HEK293T (cell line): ENCODE measurements at regions not wholly inside any gene's neighbourhood (a gene's known extent, or its start where the extent isn't known, plus 50 kb on each side); places are given as distances from the start of the nearest gene placed in this dataset.

Experiments
- BHLHE40 ChIP-seq: fragments of 450-650 bp; IDR thresholded peaks from 2 replicates; pipeline ENCODE4 v1.6.1; 2016; ENCODE audit warnings: mild to moderate bottlenecking, moderate library complexity, borderline replicate concordance
- FOXA1 ChIP-seq: fragments of 450-650 bp; IDR thresholded peaks from 2 replicates; pipeline ENCODE4 v1.6.1; 2016; ENCODE audit warnings: mild to moderate bottlenecking
- FOXM1 ChIP-seq: fragments of 450-650 bp; IDR thresholded peaks from 2 replicates; pipeline ENCODE4 v1.6.1; 2017; ENCODE audit warnings: mild to moderate bottlenecking, borderline replicate concordance
- NFRKB ChIP-seq: fragments of 450-650 bp; IDR thresholded peaks from 2 replicates; pipeline ENCODE4 v1.6.1; 2016; ENCODE audit warnings: mild to moderate bottlenecking, moderate library complexity
- SP1 ChIP-seq: fragments of 450-650 bp; IDR thresholded peaks from 2 replicates; pipeline ENCODE4 v1.6.1; 2017
- SUZ12 ChIP-seq: fragments of 450-650 bp; IDR thresholded peaks from 2 replicates; pipeline ENCODE4 v1.6.1; 2016; ENCODE audit warnings: mild to moderate bottlenecking
- ZNF384 ChIP-seq: fragments of 450-650 bp; IDR thresholded peaks from 2 replicates; pipeline ENCODE4 v1.6.1; 2016
- TF ChIP-seq, protein P1 (sequence below): fragments of 450-650 bp; IDR thresholded peaks from 2 replicates; pipeline ENCODE4 v1.6.1; 2016

DNA sequence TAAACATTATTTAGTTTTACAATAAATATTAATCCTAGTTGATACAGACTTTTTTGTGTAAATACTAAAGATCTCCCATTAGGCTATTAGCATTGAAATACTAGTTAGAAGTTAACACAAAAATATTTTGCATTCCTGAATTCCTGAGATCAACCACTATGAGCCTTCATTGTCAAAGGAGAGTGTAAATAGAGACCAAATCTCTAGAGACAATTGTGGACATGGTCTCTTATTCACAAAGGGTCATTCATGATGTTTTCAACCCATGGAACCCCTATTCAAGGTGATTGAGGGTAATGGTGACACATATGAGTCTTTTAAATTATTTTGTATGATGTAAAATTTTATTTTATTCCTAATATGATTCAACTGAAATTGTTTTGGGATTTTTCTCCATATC lies 1454.8 kb upstream of the LRRTM3 start:
- TF ChIP-seq, protein P1, sequence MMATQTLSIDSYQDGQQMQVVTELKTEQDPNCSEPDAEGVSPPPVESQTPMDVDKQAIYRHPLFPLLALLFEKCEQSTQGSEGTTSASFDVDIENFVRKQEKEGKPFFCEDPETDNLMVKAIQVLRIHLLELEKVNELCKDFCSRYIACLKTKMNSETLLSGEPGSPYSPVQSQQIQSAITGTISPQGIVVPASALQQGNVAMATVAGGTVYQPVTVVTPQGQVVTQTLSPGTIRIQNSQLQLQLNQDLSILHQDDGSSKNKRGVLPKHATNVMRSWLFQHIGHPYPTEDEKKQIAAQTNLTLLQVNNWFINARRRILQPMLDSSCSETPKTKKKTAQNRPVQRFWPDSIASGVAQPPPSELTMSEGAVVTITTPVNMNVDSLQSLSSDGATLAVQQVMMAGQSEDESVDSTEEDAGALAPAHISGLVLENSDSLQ, result no peak
- TF ChIP-seq ZNF384 (no peak), BHLHE40 (no peak), SP1 (no peak), FOXM1 (no peak), FOXA1 (no peak), NFRKB (no peak), SUZ12 (no peak)
